NCI-H524 treated with DMSO at 0.1 percent for 48 hours (cell line): ENCODE measurements at regions not wholly inside any gene's neighbourhood (a gene's known extent, or its start where the extent isn't known, plus 50 kb on each side); places are given as distances from the start of the nearest gene placed in this dataset.
"Not testable (repeated sequence)": the region's sequence is repeated elsewhere in the genome, so short reads cannot be mapped to it uniquely, and the experiment has no call there.

Source experiments
- DNase-seq: peaks from one replicate; lab custom pipeline; 2025; lab: John Stamatoyannopoulos, UW

DNA sequence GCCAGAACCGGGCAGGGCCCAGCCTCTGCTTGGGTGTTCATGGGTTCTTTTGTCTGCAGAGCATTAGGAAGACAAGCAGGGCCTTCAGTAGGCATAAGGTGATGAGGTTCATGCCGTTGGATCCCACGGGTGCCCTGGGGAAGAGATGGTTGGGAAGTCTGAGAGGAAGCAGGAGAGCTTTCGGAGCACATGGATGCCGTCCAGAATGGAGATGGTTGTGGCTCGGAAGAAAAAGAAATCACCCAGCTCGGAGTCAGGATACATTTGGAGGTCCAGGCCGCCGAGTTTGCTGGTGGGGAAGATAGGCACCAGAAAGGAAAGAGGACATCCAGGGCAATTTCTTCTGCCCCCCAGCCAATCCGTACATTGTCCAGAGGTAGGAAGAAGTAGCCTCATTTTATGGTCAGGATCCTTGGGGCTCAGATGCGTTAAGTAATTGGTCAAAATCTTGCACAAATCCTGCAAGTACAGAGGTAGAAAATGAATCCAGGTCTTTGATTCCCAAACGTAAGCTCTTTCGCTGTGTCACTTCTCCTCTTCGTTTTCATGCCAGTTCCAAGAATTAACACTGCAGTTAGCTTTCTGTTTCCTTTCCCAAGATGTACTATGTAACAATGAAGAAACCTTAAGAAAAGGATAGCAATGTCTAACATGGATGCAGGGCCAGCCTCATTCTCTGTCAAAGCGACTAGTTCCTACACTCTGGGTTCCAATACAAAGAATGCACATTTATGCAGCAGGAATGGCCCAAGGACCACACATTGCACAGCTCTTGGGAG, 147.8 kb upstream of the KLF6 start:
- DNase-seq: no peak

DNA sequence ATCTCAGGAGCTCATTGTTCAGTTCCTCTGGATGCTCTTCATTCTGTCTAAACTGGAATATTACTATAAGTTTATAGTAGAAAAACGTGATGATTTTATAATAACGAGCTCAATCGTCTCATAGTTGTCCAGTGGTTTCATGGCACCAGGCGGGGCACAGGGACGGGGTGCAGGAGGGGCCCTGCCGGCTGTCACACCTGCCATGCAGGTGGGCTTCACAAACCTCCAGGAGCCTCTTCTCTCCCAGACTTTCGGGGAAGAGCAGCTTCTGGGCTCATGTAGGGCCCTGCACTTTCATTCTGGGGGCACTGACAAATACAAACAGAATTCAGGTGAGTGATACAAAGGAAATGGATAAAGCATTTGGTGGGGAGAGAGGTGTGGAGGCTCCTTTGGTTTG, 146.9 kb upstream of the KLF6 start:
- DNase-seq: no peak

DNA sequence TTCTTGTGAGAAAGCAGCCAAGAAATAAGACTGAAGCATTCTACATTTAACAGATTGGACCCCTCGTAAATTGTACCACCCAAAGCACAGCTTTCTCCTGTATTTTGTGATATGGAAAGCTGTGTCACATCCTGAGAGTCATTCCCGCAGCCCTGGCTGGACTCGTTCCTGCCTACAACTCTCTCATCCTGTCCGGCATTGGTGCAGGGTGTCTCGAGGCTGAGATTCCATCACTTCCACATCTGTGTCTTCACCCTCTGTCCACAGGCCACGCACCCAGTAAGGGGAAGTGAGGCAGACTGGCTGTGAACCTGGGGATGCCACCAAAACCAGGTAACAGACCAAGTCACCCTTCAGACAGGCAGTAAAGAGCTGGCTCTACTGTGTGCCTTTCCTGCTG, 146.2 kb upstream of the KLF6 start:
- DNase-seq: no peak

- DNase-seq: no peak
Observed at GRCh38 chr10:3928569-3928968, 143.6 kb upstream of the KLF6 start.

DNA sequence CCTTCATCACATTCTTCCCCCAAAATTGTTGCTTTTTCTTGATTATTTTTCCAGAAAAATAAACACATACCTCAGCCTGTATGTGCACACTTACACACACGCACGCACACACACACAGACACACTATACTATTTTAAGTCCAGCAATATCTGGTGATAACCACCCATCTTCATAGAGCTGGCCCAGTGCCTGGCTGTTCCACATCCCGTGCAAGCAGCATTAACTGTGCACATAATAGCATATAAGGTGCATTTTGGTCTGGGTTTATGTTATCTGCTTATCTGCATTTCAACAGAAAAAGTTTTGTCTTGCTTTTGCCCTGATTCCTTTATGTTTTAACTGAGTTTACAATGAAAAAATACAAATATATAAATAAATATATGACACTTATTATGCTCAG, 143.1 kb upstream of the KLF6 start:
- no peak for DNase-seq

GRCh38 chr10:3926675-3927525, 141.9 kb upstream of the KLF6 start:
- DNase-seq: no peak

DNA sequence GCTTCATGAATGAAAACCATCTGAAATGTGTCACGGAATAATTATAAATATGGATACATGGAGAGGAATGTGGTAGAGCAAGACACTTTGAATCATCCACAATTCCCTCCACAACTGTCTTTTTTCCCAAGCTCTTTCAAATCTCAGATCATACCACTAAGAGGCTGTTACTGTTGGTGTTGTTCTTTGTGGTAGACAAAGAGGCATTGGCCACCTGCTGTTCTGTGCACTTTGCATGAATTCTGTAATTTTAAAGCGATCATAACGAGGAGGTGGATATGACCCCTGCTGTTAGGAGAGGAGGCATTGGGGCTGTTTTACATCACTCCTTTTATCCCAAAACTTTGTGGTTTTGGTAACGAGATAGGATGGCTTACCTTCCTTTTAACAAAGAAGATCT, 141.2 kb upstream of the KLF6 start:
- no peak for DNase-seq

- no peak for DNase-seq
Observed at GRCh38 chr10:3925184-3925583, 140.2 kb upstream of the KLF6 start.

GRCh38 chr10:3924344-3924743, 139.3 kb upstream of the KLF6 start:
- no peak for DNase-seq

GRCh38 chr10:3923033-3923432, 138.0 kb upstream of the KLF6 start:
- DNase-seq: no peak

- no peak for DNase-seq
Observed at GRCh38 chr10:3919709-3920308, 134.8 kb upstream of the KLF6 start.

- DNase-seq: not testable (repeated sequence)
Observed at GRCh38 chr10:3917392-3917791, 132.4 kb upstream of the KLF6 start.

DNA sequence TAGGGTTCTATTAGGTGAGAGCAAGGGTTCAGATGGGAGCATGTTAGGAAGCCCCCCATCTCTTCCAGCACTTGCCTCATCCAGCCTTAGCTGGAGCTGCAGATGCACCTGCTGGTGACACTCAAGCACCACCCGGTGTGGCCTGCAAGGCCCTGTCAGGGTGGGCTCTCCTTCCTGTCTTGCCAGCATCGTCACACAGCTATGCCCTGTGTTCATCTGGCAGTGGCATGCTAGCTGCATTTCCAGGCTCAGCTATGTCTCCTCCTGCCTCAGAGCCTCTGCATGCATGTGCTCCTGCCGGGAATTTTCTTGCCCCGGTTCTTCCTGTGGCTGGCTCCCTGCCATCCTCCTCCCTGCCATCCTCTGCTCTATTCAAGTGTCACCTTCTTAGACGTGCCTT, 129.7 kb upstream of the KLF6 start:
- no peak for DNase-seq

DNA sequence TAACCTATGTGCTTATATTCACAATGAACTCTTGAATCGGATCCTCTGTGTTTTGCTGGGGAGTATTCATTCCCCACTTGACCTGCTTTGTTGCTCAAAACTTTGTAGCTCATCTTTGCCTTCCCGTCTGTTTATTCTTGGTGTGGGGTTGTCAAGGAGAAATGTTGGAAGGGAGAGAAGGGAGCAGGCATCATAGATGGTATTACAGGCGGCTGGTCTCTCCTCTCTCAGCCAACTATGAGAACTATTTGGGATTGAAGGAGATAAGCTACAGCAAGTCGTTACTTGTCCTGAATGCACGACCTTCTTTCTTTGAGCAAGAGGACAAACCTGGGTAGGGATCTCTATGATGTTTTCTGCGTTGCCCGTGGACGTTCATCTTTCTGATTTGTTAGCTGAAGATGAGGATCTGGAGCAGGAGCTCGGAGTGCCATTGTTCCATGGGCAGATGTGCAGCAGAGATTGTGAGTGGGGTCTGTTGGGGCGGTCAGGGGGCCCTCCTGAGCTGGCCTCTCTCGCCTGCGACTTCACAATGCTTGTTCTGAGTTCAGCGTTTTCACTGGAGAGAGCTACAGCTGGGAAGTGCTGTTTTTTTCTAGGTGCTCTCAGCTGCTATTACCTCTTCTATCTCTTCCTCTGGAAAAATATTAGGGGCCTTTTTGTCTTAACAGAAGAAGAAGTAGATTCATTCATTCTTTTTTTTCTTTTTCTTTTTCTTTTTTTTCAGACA, 126.9 kb upstream of the KLF6 start:
- DNase-seq: no peak

- DNase-seq: no peak
Observed at GRCh38 chr10:3911241-3911640, 126.2 kb upstream of the KLF6 start.

DNA sequence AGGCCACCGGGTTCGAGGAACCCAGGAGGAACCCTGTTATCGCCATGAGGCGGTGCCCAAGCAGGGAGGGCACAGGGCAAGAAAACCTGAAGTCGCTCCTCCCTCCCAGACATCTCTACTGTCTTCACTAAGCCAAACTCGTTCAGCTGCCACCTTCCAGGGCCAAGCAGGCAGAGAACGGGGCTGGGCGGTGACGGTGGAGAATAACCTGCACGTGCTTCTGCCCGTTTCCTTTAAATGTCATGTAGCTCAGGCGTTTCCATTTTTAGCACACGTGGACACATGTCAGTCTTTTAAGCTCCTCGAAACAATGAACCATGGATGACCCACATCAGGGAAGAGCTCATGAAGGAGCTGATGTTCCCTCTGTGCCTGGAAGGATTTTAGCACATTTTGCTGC, 124.3 kb upstream of the KLF6 start:
- no peak for DNase-seq

DNA sequence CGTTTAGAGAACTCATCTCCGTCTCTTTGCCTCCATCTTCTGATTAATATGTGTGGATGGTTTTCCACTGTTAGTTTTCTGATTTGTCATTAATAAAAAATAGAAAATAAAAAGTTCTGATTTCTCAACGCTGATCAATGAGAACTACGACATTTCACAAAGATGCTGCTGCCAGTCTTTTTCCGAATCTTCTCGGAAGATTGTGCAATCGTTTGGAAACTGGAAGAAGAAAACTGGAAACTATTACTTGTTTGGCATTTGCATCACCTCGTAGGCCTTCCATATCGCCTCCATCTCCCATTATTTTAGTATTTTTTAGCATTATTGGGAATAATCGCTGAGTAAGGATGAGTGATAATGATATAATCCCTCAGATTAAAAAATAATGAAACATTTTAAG, 123.2 kb upstream of the KLF6 start:
- DNase-seq: no peak

DNA sequence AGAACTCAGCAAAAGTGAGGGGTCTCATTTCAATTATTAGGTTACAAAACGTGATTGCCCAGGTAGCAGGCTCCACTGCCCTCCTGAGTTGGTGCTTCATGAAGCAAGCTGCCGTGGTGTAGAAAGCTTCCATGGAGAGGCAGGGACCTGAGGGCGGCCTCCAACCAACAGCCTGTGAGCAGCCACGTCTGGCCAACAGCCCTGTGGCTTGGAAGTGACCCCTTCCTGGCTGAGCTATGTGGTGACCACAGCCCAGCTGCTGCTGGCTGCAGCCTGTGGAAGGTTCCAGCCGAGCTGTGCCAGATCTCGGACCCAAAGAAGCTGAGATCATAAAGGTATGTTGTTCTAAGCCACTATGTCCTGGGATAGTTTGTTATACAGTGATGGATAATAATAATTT, 122.5 kb upstream of the KLF6 start:
- DNase-seq: no peak

DNA sequence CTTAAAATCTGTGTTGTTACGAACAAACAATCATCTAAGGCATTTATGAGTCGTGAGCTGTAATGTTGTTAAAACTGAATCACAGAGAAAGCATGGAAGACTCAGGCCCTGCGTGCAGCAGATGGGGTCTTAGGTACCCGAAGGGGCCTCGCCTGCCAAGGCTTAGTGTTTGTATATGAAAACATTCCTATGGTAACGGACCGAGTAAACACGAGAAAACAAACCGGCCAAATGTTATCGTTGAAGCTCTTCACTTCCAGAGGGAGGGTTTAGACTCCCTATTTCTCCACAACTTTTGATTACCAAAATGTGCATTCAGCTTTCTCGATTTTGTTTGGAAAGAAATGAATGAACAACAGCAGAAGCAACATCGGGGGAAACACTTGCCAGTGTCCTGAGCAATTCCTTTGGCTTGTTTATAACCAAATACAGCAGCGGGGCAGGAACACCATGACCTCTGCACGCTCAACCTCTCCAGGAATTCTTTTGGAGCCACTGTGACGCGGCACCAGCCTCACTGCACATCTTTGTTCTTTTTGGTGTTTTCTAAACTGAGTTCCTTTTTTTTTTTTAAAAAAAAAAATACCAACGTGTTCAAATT, 121.6 kb upstream of the KLF6 start:
- DNase-seq: no peak

DNA sequence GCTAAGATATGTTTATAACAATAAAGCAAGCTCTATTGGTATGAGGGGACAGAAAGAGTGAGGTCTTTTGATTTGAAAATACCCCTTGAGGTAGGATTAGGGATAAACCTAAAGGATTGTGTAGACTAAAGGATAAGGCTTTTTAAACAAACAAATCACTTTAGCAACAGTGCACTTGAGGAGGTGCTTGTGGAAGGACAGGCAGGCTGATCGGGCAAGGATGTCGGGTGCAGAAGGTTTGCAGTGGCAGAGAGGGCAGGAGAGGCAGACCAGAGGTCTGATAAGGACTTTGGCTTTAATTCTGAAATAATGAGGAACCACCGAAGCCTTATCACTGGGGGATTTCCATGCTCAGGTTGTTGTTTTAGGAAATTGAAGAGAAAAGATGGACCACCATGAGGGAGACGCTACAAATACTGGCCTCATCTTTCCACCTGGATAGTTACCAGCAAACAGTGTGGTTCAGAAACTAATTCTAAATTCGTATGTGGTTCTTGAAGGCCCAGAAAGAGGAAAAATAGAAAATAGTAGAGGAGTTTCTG, 119.5 kb upstream of the KLF6 start:
- DNase-seq: no peak

- DNase-seq: no peak
Observed at GRCh38 chr10:3902809-3903410, 117.9 kb upstream of the KLF6 start.
